H1 (cell line): ENCODE measurements at regions not wholly inside any gene's neighbourhood (a gene's known extent, or its start where the extent isn't known, plus 50 kb on each side); places are given as distances from the start of the nearest gene placed in this dataset.

ENCODE experiments used
- CTCF ChIA-PET: fragments of 300-600 bp; sonication (Branson Sonifier 250); formaldehyde crosslinking; loops from one replicate; lab custom pipeline; 2021; ENCODE audit not compliant: partially characterized antibody; lab: Charles Lee
- POLR2A ChIA-PET: fragments of 300-600 bp; sonication (Branson Sonifier 250); formaldehyde crosslinking; loops from one replicate; lab custom pipeline; 2021; ENCODE audit warnings: inconsistent platforms; ENCODE audit not compliant: partially characterized antibody; lab: Charles Lee
- DNase-seq, 2 experiments: peaks; one replicate each; pipeline versions ENCODE4 v3.0.0 to v3.0.0-alpha.2; 2010 to 2022; ENCODE audit warnings: low spot score in 2 of 2, low read depth in 1 of 2, mixed read lengths in 1 of 2
- FAIRE-seq: peaks from 2 replicates; lab custom pipeline; 2011; peaks lifted over from hg19 to GRCh38; lab: Jason Lieb, UNC
- H2AFZ ChIP-seq: 2 replicates; pipeline ENCODE4 v1.8.1; 2012; ENCODE audit warnings: low read length, inconsistent platforms
- H2AK5ac ChIP-seq: 2 replicates; pipeline ENCODE4 v1.6.1; 2013; ENCODE audit warnings: low read depth, low read length
- H2BK120ac ChIP-seq: replicated peaks from 2 replicates; pipeline ENCODE3; 2013; ENCODE audit warnings: low read depth, low read length, inconsistent platforms
- H2BK12ac ChIP-seq: 2 replicates; pipeline ENCODE4 v1.6.1; 2013; ENCODE audit warnings: low read depth, low read length
- H2BK15ac ChIP-seq: 2 replicates; pipeline ENCODE4 v1.6.1; 2013; ENCODE audit warnings: low read length
- H2BK20ac ChIP-seq: 2 replicates; pipeline ENCODE4 v1.6.1; 2013; ENCODE audit warnings: low read length
- H2BK5ac ChIP-seq: 2 replicates; pipeline ENCODE4 v1.6.1; 2013; ENCODE audit warnings: low read depth, low read length
- H3K14ac ChIP-seq: 2 replicates; pipeline ENCODE4 v1.6.1; 2013; ENCODE audit warnings: inconsistent platforms; ENCODE audit not compliant: insufficient read length
- H3K18ac ChIP-seq: 2 replicates; pipeline ENCODE4 v1.6.1; 2013; ENCODE audit warnings: low read length; ENCODE audit errors: extremely low read depth
- H3K23ac ChIP-seq: 2 replicates; pipeline ENCODE4 v1.6.1; 2013; ENCODE audit warnings: inconsistent platforms; ENCODE audit not compliant: insufficient read length
- H3K23me2 ChIP-seq: 2 replicates; pipeline ENCODE4 v1.6.1; 2013; ENCODE audit warnings: low read depth, low read length
- H3K27ac ChIP-seq: 2 replicates; pipeline ENCODE4 v1.6.1; 2011; ENCODE audit warnings: low read depth, low read length, inconsistent platforms
- H3K27me3 ChIP-seq, 4 experiments: replicated peaks in 1 of 4; 1 replicate in 1 of 4; 2 replicates in 3 of 4; pipeline versions ENCODE4 v1.6.1 to v1.8.1; 2011 to 2013; ENCODE audit warnings: low read length in 3 of 4, mild to moderate bottlenecking in 3 of 4, inconsistent platforms in 2 of 4, mixed read lengths in 2 of 4, moderate library complexity in 1 of 4; ENCODE audit not compliant: control insufficient read depth in 3 of 4, insufficient read depth in 3 of 4; ENCODE audit errors: extremely low read depth in 1 of 4
- H3K36me3 ChIP-seq, 4 experiments: 2 replicates each; pipeline versions ENCODE4 v1.6.1 to v1.8.1; 2011 to 2013; ENCODE audit warnings: mild to moderate bottlenecking in 4 of 4, low read length in 3 of 4, moderate library complexity in 2 of 4, control low read depth in 1 of 4, inconsistent platforms in 1 of 4; ENCODE audit not compliant: insufficient read depth in 4 of 4, control insufficient read depth in 2 of 4
- H3K4ac ChIP-seq: replicated peaks from 2 replicates; pipeline ENCODE3; 2013; ENCODE audit warnings: low read length, low read depth, mixed read lengths, inconsistent platforms; ENCODE audit not compliant: insufficient read length
- H3K4me1 ChIP-seq, 4 experiments: replicated peaks in 1 of 4; 1 replicate in 1 of 4; 2 replicates in 3 of 4; pipeline versions ENCODE4 v1.6.1 to v1.8.1; 2011 to 2013; ENCODE audit warnings: low read length in 3 of 4, inconsistent platforms in 2 of 4, mixed read lengths in 1 of 4; ENCODE audit not compliant: insufficient read depth in 4 of 4, control insufficient read depth in 3 of 4
- H3K4me2 ChIP-seq, 2 experiments: 2 replicates each; pipeline versions ENCODE4 v1.6.1 to v1.8.1; 2011 to 2013; ENCODE audit warnings: low read depth in 2 of 2, low read length in 2 of 2, control low read depth in 1 of 2, inconsistent platforms in 1 of 2, mild to moderate bottlenecking in 1 of 2; ENCODE audit not compliant: insufficient read depth in 1 of 2
- H3K4me3 ChIP-seq, 4 experiments: fragments of 200-600, 300-600 bp in 1 of 4; sonication (generic), shearing (Covaris generic), sonication (Bioruptor Twin) in 1 of 4; 2 replicates each; pipeline versions ENCODE4 v1.5.1 to v1.8.1; 2011 to 2016; ENCODE audit warnings: low read length in 4 of 4, low read depth in 3 of 4, control low read depth in 2 of 4, inconsistent platforms in 2 of 4, mild to moderate bottlenecking in 2 of 4, mixed read lengths in 1 of 4, moderate library complexity in 1 of 4; ENCODE audit not compliant: insufficient read depth in 2 of 4; ENCODE audit errors: extremely low read depth in 1 of 4
- H3K56ac ChIP-seq: replicated peaks from 2 replicates; pipeline ENCODE3; 2013; ENCODE audit warnings: low read depth, mild to moderate bottlenecking, mixed read lengths, low read length, inconsistent platforms; ENCODE audit not compliant: insufficient read length
- H3K79me1 ChIP-seq: 2 replicates; pipeline ENCODE4 v1.6.1; 2013; ENCODE audit warnings: low read depth, low read length, control low read depth
- H3K79me2 ChIP-seq, 2 experiments: 2 replicates each; pipeline versions ENCODE4 v1.6.1 to v1.8.1; 2012 to 2013; ENCODE audit warnings: low read length in 2 of 2, mild to moderate bottlenecking in 2 of 2, inconsistent platforms in 1 of 2; ENCODE audit not compliant: insufficient read depth in 2 of 2, control insufficient read depth in 1 of 2
- H3K9ac ChIP-seq, 4 experiments: replicated peaks in 1 of 4; 1 replicate in 1 of 4; 2 replicates in 3 of 4; pipeline versions ENCODE4 v1.6.1 to v1.8.1; 2011 to 2013; ENCODE audit warnings: low read depth in 3 of 4, low read length in 3 of 4, control low read depth in 2 of 4, mild to moderate bottlenecking in 2 of 4, moderate library complexity in 2 of 4, inconsistent platforms in 1 of 4; ENCODE audit errors: extremely low read depth in 1 of 4
- H3K9me3 ChIP-seq, 2 experiments: 2 replicates each; pipeline versions ENCODE4 v1.6.1 to v1.8.1; 2012 to 2013; ENCODE audit warnings: mild to moderate bottlenecking in 2 of 2, moderate library complexity in 2 of 2, control low read depth in 1 of 2, inconsistent platforms in 1 of 2, low read depth in 1 of 2, low read length in 1 of 2, mixed read lengths in 1 of 2; ENCODE audit not compliant: insufficient read depth in 2 of 2
- H4K20me1 ChIP-seq, 2 experiments: replicated peaks in 1 of 2; 2 replicates each; pipeline versions ENCODE3 to v1.8.1; 2011 to 2013; ENCODE audit warnings: inconsistent platforms in 2 of 2, low read length in 2 of 2, mild to moderate bottlenecking in 1 of 2; ENCODE audit not compliant: insufficient read depth in 2 of 2, control insufficient read depth in 1 of 2
- H4K5ac ChIP-seq: 2 replicates; pipeline ENCODE4 v1.6.1; 2013; ENCODE audit warnings: low read length, low read depth, mixed read lengths, inconsistent platforms; ENCODE audit not compliant: insufficient read length
- H4K8ac ChIP-seq: 2 replicates; pipeline ENCODE4 v1.8.0; 2013; ENCODE audit warnings: mild to moderate bottlenecking, moderate library complexity, low read length, inconsistent platforms; ENCODE audit not compliant: insufficient read depth; ENCODE audit errors: extremely low read depth
- H4K91ac ChIP-seq: replicated peaks from 2 replicates; pipeline ENCODE3; 2013; ENCODE audit warnings: low read length, mixed read lengths, inconsistent platforms; ENCODE audit not compliant: insufficient read length
- CBX8 ChIP-seq: fragments of 300-800, 300-1000 bp; sonication (generic); IDR thresholded peaks from 2 replicates; pipeline ENCODE4 v1.7.1; 2016; ENCODE audit warnings: low read depth, low read length, borderline replicate concordance
- CHD2 ChIP-seq: IDR thresholded peaks from 2 replicates; pipeline ENCODE4 v1.6.1; 2012; ENCODE audit warnings: low read length, improper control_type of control experiment
- GABPA ChIP-seq: IDR thresholded peaks from 2 replicates; pipeline ENCODE4 v1.6.1; 2011; ENCODE audit warnings: mild to moderate bottlenecking, low read length, moderate library complexity, borderline replicate concordance; ENCODE audit not compliant: insufficient read depth
- GTF2F1 ChIP-seq: IDR thresholded peaks from 2 replicates; pipeline ENCODE4 v1.6.1; 2012; ENCODE audit warnings: low read depth, low read length, improper control_type of control experiment, borderline replicate concordance
- MAFK ChIP-seq: IDR thresholded peaks from 2 replicates; pipeline ENCODE4 v1.6.1; 2012; ENCODE audit warnings: low read depth, mild to moderate bottlenecking, improper control_type of control experiment, low read length
- POLR2AphosphoS5 ChIP-seq: IDR thresholded peaks from 2 replicates; pipeline ENCODE4 v1.6.1; 2011; ENCODE audit warnings: low read depth, low read length
- RBBP5 ChIP-seq: IDR thresholded peaks from 2 replicates; pipeline ENCODE4 v1.7.1; 2012; ENCODE audit warnings: low read depth, mild to moderate bottlenecking, inconsistent platforms, low read length, moderate library complexity, borderline replicate concordance
- SAP30 ChIP-seq: fragments of 300-600 bp; sonication (generic); IDR thresholded peaks from 2 replicates; pipeline ENCODE4 v1.7.1; 2012; ENCODE audit warnings: low read length, moderate library complexity, mild to moderate bottlenecking, inconsistent platforms; ENCODE audit not compliant: insufficient read depth, insufficient replicate concordance
- SP4 ChIP-seq: IDR thresholded peaks from 2 replicates; pipeline ENCODE4 v1.6.1; 2012; ENCODE audit warnings: low read length, inconsistent platforms
- WGBS, 2 experiments: shearing (Covaris generic) in 1 of 2; methylation state at CpG; one replicate each; pipeline versions ENCODE4 v1.1.6 to v1.1.7; 2013 to 2015; ENCODE audit warnings: low lambda C conversion rate in 2 of 2, mixed read lengths in 2 of 2, inconsistent platforms in 1 of 2, low coverage in 1 of 2, missing lambda C conversion rate in 1 of 2; ENCODE audit not compliant: insufficient replicate concordance in 2 of 2, insufficient coverage in 1 of 2, insufficient read length in 1 of 2; ENCODE audit errors: extremely low coverage in 1 of 2, missing lambda C conversion rate in 1 of 2; 5-methylcytosine and 5-hydroxymethylcytosine counted together
- TF ChIP-seq, protein P1 (sequence below): IDR thresholded peaks from 2 replicates; pipeline ENCODE4 v1.6.1; 2011; ENCODE audit warnings: low read length, improper control_type of control experiment

DNA sequence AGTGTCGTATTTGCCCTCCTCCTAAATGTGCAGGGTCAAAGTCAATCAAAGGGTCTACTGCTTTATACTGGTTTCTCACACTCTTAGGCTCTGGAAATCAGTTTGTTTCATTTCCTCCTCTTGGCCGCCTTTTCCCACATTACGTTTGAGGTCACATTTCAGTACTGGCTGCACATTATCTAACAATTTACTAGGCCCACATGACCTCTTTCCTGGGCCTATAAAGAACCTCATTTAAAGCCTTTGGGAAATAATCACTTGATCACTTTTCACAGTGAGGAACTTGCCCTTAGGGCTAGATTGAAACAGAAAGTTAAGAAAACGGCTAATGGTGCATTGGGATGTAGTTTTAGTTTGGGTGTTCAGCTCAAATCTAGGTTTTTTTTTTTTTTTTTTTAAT, 497.5 kb downstream of the RERGL start:
- no peak overlapping the region for H3K9ac ChIP-seq
- H3K23ac ChIP-seq = no peak overlapping the region
- no peak overlapping the region for H2AK5ac ChIP-seq
- ChIA-PET CTCF (interaction anchor here (0.6 kb wide), 1 partner anchor 44 kb away, joined by 4 read pairs; no protein-coding TSS in a partner anchor), POLR2A (no interaction called here)
- no peak overlapping the region for H2BK15ac ChIP-seq
- no peaks in the 10 kb centered on the region for H3K4me1 ChIP-seq
- FAIRE-seq (no peak), DNase-seq (no peak)
- H4K20me1 ChIP-seq = no peaks in the 10 kb centered on the region
- no peak overlapping the region for H3K27ac ChIP-seq
- no peak overlapping the region for H2BK20ac ChIP-seq
- H2BK12ac ChIP-seq = no peak overlapping the region
- H3K4ac ChIP-seq = no peak overlapping the region
- no peaks in the 10 kb centered on the region for H3K79me1 ChIP-seq
- H3K56ac ChIP-seq = no peak overlapping the region
- H3K18ac ChIP-seq = no peak overlapping the region
- H2BK120ac ChIP-seq = no peak overlapping the region
- peak overlapping the region; percentile 67; the same call in 1 of the 2 replicates for H2AFZ ChIP-seq
- WGBS, 2 experiments = 88% methylated on average over 4 of the region's 4 CpGs; no CpG with 5 or more reads in 1 of the 2 experiments
- no peak overlapping the region for H4K5ac ChIP-seq
- H3K79me2 ChIP-seq = no peaks in the 10 kb centered on the region
- H3K23me2 ChIP-seq = no peaks in the 10 kb centered on the region
- no peak overlapping the region for H2BK5ac ChIP-seq
- no peaks in the 10 kb centered on the region for H3K9me3 ChIP-seq
- no peaks in the 10 kb centered on the region for H3K27me3 ChIP-seq
- H3K14ac ChIP-seq = no peak overlapping the region
- TF ChIP-seq CHD2 (no peak), GTF2F1 (no peak), RBBP5 (no peak), MAFK (no peak), SAP30 (no peak), POLR2AphosphoS5 (no peak), CBX8 (no peak), GABPA (no peak), SP4 (no peak)
- TF ChIP-seq, protein P1, sequence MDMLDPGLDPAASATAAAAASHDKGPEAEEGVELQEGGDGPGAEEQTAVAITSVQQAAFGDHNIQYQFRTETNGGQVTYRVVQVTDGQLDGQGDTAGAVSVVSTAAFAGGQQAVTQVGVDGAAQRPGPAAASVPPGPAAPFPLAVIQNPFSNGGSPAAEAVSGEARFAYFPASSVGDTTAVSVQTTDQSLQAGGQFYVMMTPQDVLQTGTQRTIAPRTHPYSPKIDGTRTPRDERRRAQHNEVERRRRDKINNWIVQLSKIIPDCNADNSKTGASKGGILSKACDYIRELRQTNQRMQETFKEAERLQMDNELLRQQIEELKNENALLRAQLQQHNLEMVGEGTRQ = no peak
- TF ChIP-seq, all 59 proteins: peak for 0
- no peak overlapping the region for H4K8ac ChIP-seq
- H4K91ac ChIP-seq = no peak overlapping the region
- no peak overlapping the region for H3K4me3 ChIP-seq
- no peaks in the 10 kb centered on the region for H3K36me3 ChIP-seq
- H3K4me2 ChIP-seq = no peak overlapping the region
